HepG2 (cell line): ENCODE measurements at regions not wholly inside any gene's neighbourhood (a gene's known extent, or its start where the extent isn't known, plus 50 kb on each side); places are given as distances from the start of the nearest gene placed in this dataset.
A peak's percentile ranks its signal among the peaks of the same experiment; 100 is the strongest.

Source experiments
- ATAC-seq: fragments of 200-7000 bp; cut with Tn5 transposase; 3 replicates; pipeline ENCODE4 v1.9.1; 2020; ENCODE audit warnings: mild to moderate bottlenecking, moderate library complexity
- BruUV-seq: library from RNA; stranded (reverse); fragments of 400-500 nt; replicated peaks from 2 replicates; lab custom pipeline; 2021; lab: Mats Ljungman, UMichigan
- CTCF ChIA-PET: fragments of 300-600 bp; formaldehyde crosslinking; extraction: SDS; loops from one replicate; lab custom pipeline; 2021; ENCODE audit warnings: low total read pairs, inconsistent platforms, low intra/inter-chr PET ratio; lab: Yijun Ruan, JAX
- POLR2A ChIA-PET: fragments of 350-600 bp; sonication (Branson Sonifier 250); formaldehyde crosslinking; loops from one replicate; lab custom pipeline; 2020; ENCODE audit warnings: antibody characterized with exemption, inconsistent platforms; lab: Yijun Ruan, JAX
- DNase-seq: peaks from one replicate; pipeline ENCODE4 v3.0.0-alpha.2; 2015; ENCODE audit warnings: low spot score
- FAIRE-seq: peaks from 3 replicates; lab custom pipeline; 2011; peaks lifted over from hg19 to GRCh38; lab: Jason Lieb, UNC
- H2AFZ ChIP-seq: one replicate; pipeline ENCODE4 v1.6.1; 2011; ENCODE audit warnings: low read length, inconsistent platforms
- H3K27ac ChIP-seq: fragments of 300-600 bp; 3 replicates; pipeline ENCODE4 v1.8.0; 2011; ENCODE audit warnings: mixed run types, mild to moderate bottlenecking, mixed read lengths, low read length, inconsistent platforms; ENCODE audit not compliant: insufficient read depth; ENCODE audit errors: extremely low read length
- H3K27me3 ChIP-seq, 2 experiments: fragments of 200-600 bp in 1 of 2; 2 replicates in 1 of 2; 3 replicates in 1 of 2; pipeline versions ENCODE4 v1.6.0 to v1.8.0; 2011; ENCODE audit warnings: low read length in 2 of 2, mild to moderate bottlenecking in 2 of 2, moderate library complexity in 2 of 2, inconsistent platforms in 1 of 2; ENCODE audit not compliant: insufficient read depth in 2 of 2, control insufficient read depth in 1 of 2
- H3K36me3 ChIP-seq, 2 experiments: fragments of 200-600 bp in 1 of 2; replicated peaks in 1 of 2; 2 replicates in 1 of 2; 3 replicates in 1 of 2; pipeline versions ENCODE4 v1.5.1 to v1.8.0; 2011; ENCODE audit warnings: low read length in 2 of 2, inconsistent platforms in 1 of 2; ENCODE audit not compliant: insufficient read depth in 2 of 2, control insufficient read depth in 1 of 2
- H3K4me1 ChIP-seq: 2 replicates; pipeline ENCODE4 v1.5.1; 2012; ENCODE audit warnings: low read length, inconsistent platforms; ENCODE audit not compliant: insufficient read depth
- H3K4me2 ChIP-seq: 2 replicates; pipeline ENCODE4 v1.6.0; 2011; ENCODE audit warnings: low read depth, low read length, inconsistent platforms
- H3K4me3 ChIP-seq, 3 experiments: fragments of 200-600 bp in 1 of 3; sonication (generic), shearing (Covaris generic) in 1 of 3; replicated peaks in 1 of 3; 2 replicates each; pipeline ENCODE4 v1.5.1; 2011 to 2016; ENCODE audit warnings: low read length in 3 of 3, inconsistent platforms in 2 of 3, low read depth in 2 of 3, mild to moderate bottlenecking in 2 of 3, control low read depth in 1 of 3, mixed read lengths in 1 of 3; ENCODE audit not compliant: insufficient read depth in 1 of 3
- H3K79me2 ChIP-seq: one replicate; pipeline ENCODE4 v1.6.1; 2011; ENCODE audit warnings: low read length, inconsistent platforms; ENCODE audit not compliant: insufficient read depth
- H3K9ac ChIP-seq: 2 replicates; pipeline ENCODE4 v1.6.0; 2011; ENCODE audit warnings: mild to moderate bottlenecking, low read depth, low read length, inconsistent platforms; ENCODE audit not compliant: insufficient read depth
- H3K9me3 ChIP-seq: 2 replicates; pipeline ENCODE4 v1.5.1; 2012; ENCODE audit warnings: mild to moderate bottlenecking, low read length
- H4K20me1 ChIP-seq: 2 replicates; pipeline ENCODE4 v1.6.0; 2011; ENCODE audit warnings: inconsistent platforms, mild to moderate bottlenecking, low read length, moderate library complexity; ENCODE audit not compliant: insufficient read depth
- ARNT2 ChIP-seq: sonication (generic); formaldehyde crosslinking; IDR thresholded peaks from 2 replicates; pipeline ENCODE4 v1.8.0; 2022; ENCODE audit warnings: mild to moderate bottlenecking, low read depth, missing genetic modification reagents, moderate library complexity
- HDAC2 ChIP-seq: sonication (generic); formaldehyde crosslinking; IDR thresholded peaks from 2 replicates; pipeline ENCODE4 v1.4.0; 2020; ENCODE audit warnings: missing genetic modification reagents
- KLF16 ChIP-seq, 2 experiments: sonication (generic) in 1 of 2; formaldehyde crosslinking in 1 of 2; IDR thresholded peaks; 2 replicates each; pipeline versions ENCODE4 v1.6.1 to v1.8.0; 2016 to 2023; ENCODE audit warnings: missing genetic modification reagents in 2 of 2, missing compliant biosample characterization in 1 of 2
- KLF6 ChIP-seq: IDR thresholded peaks from 2 replicates; pipeline ENCODE4 v1.8.0; 2016; ENCODE audit warnings: missing biosample characterization, missing genetic modification reagents
- MAF1 ChIP-seq: sonication (generic); formaldehyde crosslinking; IDR thresholded peaks from 2 replicates; pipeline ENCODE4 v1.5.0; 2020; ENCODE audit warnings: missing genetic modification reagents, borderline replicate concordance
- PAWR ChIP-seq: sonication (generic); formaldehyde crosslinking; IDR thresholded peaks from 2 replicates; pipeline ENCODE4 v1.4.0; 2020; ENCODE audit warnings: missing genetic modification reagents, mild to moderate bottlenecking, borderline replicate concordance
- STAG1 ChIP-seq: sonication (generic); formaldehyde crosslinking; IDR thresholded peaks from 2 replicates; pipeline ENCODE4 v1.4.0; 2020; ENCODE audit warnings: missing genetic modification reagents
- ZNF260 ChIP-seq: sonication (generic); formaldehyde crosslinking; IDR thresholded peaks from 2 replicates; pipeline ENCODE4 v1.4.0; 2020; ENCODE audit warnings: missing genetic modification reagents, low read depth, mild to moderate bottlenecking, borderline replicate concordance
- WGBS: methylation state at CpG from one replicate; pipeline ENCODE4 v1.1.6; 2017; ENCODE audit warnings: low lambda C conversion rate; 5-methylcytosine and 5-hydroxymethylcytosine counted together
- in situ Hi-C: cut with HindIII; loops from 2 replicates; pipeline ENCODE4 v1.10.0; 2017; ENCODE audit warnings: low pct_unique_long_range_greater_than_20kb; ENCODE audit not compliant: extremely low pct_ligation_motif_present
- intact Hi-C: fragments of 100-400 bp; cut with micrococcal nuclease; formaldehyde crosslinking; loops from one replicate; pipeline ENCODE4 v1.10.0; 2022; ENCODE audit not compliant: unreplicated experiment
- TF ChIP-seq, protein P1 (sequence below): sonication (generic); formaldehyde crosslinking; IDR thresholded peaks from 2 replicates; pipeline ENCODE4 v1.8.0; 2023; ENCODE audit warnings: mild to moderate bottlenecking, missing genetic modification reagents
- TF ChIP-seq, protein P2 (sequence below): sonication (generic); formaldehyde crosslinking; IDR thresholded peaks from 2 replicates; pipeline ENCODE4 v1.5.0; 2020; ENCODE audit warnings: mild to moderate bottlenecking, missing genetic modification reagents, moderate library complexity

DNA sequence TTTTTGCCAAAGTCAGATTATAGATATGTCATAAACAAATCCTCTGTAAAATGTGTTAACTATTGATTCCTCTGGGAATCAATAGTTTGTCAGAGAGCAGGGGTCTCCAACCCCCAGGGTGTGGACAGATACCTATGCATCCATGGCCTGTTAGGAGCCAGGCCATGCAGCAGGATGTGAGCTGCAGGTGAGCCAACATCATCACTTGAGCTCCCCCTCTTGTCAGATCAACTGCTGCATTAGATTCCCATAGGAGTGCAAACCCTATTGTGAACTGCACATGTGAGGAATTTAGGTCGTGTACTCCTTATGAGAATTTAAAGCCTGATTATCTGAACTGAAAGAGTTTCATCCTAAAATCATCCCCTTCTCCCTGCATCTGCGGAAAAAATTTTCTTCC is 1365.4 kb downstream of the ARAP2 start:
- Histone ChIP-seq H3K4me2 (no peak overlapping the region), H3K36me3 (no peaks in the 10 kb centered on the region), H3K27me3 (no peaks in the 10 kb centered on the region), H3K9ac (no peak overlapping the region), H3K79me2 (no peaks in the 10 kb centered on the region), H2AFZ (no peak overlapping the region), H3K4me1 (no peaks in the 10 kb centered on the region), H3K9me3 (no peaks in the 10 kb centered on the region), H3K27ac (no peak overlapping the region), H4K20me1 (no peaks in the 10 kb centered on the region), H3K4me3 (no peak overlapping the region)
- BruUV-seq = no TSS peak
- intact Hi-C loops = no loop called here
- 0% methylated on average over 2 of the region's 2 CpGs for WGBS
- no peak for FAIRE-seq
- ATAC-seq = 0 out of 3 replicates have a peak, but pooled peaks have one; percentile 45
- in situ Hi-C loops = no loop called here
- DNase-seq = no peak
- ChIA-PET POLR2A (no interaction called here), CTCF (no interaction called here)
- no peak for TF ChIP-seq ZNF260 (CRISPR knock-in tag)
- no peak for TF ChIP-seq KLF6 (CRISPR knock-in tag)
- no peak for TF ChIP-seq MAF1
- TF ChIP-seq, protein P1, sequence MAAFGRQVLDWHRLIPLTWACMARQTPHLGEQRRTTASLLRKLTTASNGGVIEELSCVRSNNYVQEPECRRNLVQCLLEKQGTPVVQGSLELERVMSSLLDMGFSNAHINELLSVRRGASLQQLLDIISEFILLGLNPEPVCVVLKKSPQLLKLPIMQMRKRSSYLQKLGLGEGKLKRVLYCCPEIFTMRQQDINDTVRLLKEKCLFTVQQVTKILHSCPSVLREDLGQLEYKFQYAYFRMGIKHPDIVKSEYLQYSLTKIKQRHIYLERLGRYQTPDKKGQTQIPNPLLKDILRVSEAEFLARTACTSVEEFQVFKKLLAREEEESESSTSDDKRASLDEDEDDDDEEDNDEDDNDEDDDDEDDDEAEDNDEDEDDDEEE (CRISPR knock-in tag) = no peak
- no peak for TF ChIP-seq HDAC2 (CRISPR knock-in tag)
- TF ChIP-seq, protein P2, sequence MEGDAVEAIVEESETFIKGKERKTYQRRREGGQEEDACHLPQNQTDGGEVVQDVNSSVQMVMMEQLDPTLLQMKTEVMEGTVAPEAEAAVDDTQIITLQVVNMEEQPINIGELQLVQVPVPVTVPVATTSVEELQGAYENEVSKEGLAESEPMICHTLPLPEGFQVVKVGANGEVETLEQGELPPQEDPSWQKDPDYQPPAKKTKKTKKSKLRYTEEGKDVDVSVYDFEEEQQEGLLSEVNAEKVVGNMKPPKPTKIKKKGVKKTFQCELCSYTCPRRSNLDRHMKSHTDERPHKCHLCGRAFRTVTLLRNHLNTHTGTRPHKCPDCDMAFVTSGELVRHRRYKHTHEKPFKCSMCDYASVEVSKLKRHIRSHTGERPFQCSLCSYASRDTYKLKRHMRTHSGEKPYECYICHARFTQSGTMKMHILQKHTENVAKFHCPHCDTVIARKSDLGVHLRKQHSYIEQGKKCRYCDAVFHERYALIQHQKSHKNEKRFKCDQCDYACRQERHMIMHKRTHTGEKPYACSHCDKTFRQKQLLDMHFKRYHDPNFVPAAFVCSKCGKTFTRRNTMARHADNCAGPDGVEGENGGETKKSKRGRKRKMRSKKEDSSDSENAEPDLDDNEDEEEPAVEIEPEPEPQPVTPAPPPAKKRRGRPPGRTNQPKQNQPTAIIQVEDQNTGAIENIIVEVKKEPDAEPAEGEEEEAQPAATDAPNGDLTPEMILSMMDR (CRISPR knock-in tag) = peak; percentile 22
- TF ChIP-seq ARNT2 (CRISPR knock-in tag) = no peak
- TF ChIP-seq PAWR (CRISPR knock-in tag) = no peak
- TF ChIP-seq STAG1 (CRISPR knock-in tag) = peak; percentile 42; the same call in 1 of the 2 replicates
- TF ChIP-seq KLF16 (CRISPR knock-in tag; IDR thresholded peaks at IDR 0.05) = no peak
